KBM-7 (cell line): ENCODE measurements at regions not wholly inside any gene's neighbourhood (a gene's known extent, or its start where the extent isn't known, plus 50 kb on each side); places are given as distances from the start of the nearest gene placed in this dataset.
A peak's percentile ranks its signal among the peaks of the same experiment; 100 is the strongest.

Source experiments
- DNase-seq: peaks from one replicate; pipeline ENCODE4 v3.0.0-alpha.2; 2015
- in situ Hi-C: fragments of 300-500 bp; cut with MboI; formaldehyde crosslinking; loops from 2 replicates; pipeline ENCODE4 v1.14.3; 2020; ENCODE audit warnings: low sequenced_read_pairs, low pct_unique_long_range_greater_than_20kb, mixed read lengths

DNA sequence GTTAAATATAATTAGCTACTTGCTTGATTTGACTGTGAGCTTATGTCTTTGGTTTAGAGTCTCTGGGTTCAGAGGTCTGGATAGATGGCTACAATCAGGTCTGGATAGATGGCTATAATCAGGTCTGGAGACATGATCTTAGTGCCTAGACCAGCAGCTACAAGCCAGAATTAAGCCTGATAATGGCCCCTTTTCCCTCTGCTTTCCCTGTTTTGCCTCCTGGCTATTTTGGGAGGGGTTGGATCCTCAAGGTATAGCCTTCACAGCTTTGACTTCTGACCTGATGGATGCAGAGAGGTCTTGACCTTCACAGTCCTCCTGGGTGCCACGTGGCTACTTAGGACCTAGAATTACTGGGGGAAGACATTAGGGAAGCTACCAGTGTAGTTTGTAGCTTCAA, 877.7 kb downstream of the GALC start:
- in situ Hi-C loops: no loop called here
- DNase-seq: no peak

DNA sequence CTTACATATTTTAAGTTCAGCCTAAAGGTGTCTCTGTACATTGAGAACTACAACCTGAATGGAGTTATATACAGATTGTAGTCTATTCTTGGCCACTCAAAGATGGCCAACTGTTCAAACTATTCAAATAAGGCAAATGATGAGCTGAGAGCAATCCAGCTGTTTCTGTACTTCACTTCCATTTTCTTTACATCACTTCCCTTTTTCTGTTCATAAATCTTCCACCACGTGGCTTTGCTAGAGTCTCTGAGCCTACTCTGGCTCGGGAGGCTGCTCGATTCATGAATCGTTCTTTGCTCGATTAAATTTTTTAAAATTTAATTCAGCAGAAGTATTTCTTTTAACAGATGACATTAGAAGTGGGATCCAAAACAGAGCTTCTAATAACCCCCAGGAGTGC, 879.7 kb downstream of the GALC start:
- peak; percentile 9 for DNase-seq
- in situ Hi-C loops: no loop called here

DNA sequence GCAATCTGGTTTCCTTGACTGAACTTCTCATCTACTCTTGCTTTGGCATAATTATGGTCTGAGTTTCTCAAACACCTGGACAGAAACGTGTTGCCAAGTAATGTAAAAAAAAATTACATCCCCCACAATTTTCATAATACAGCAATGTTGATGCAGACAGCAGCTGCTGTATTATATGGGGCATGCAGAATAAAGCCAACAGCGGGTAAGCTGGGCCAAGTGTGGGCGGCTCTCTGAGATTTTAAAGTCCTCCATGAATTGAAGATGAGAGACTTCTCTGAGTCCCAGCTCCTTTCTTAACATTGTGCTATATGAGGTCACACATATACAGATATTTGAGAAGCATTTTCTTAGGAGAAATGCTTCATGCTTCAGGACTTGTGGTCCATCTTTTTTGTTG, 881.2 kb downstream of the GALC start:
- in situ Hi-C loops: no loop called here
- no peak for DNase-seq

DNA sequence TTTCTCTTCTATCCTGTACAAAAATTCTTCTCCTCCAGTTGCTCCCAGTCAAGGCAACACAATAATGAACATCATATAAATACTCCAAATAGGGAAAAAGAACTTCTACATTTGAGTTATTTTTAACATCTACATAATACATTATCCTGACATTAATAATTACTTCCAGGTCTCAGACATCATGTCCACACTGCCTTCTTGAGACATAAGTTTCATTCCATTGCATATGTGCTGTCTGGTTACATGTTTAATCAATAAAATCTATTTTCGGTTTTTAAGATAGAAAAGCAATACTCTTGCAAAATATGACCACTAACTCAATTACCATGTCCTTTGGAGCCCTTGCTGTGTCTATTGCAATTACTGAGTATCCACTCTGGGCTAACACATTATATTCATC, 881.9 kb downstream of the GALC start:
- DNase-seq: no peak
- in situ Hi-C loops: no loop called here

DNA sequence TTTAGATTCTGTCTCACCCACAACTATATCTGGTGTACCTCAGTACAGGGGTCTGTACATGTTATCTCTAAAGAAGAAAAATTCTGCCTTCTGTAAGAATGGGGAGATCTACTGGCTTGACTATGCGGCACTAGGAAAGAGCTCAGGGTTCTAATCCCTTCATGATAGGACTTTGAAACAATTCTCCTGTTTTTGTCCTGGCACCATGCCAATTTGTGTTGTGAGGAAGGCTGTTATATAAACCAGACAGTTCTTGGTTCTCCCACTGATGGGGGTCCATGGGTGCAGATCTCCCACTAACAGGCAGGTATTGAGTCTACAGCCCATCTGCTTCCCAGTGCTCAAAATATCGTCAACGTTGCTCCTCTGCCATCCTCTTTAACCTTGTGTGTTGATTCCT, 883.7 kb downstream of the GALC start:
- in situ Hi-C loops: no loop called here
- DNase-seq: no peak

- in situ Hi-C loops: no loop called here
Measured at GRCh38 chr14:87108726-87109125, 884.3 kb downstream of the GALC start.

DNA sequence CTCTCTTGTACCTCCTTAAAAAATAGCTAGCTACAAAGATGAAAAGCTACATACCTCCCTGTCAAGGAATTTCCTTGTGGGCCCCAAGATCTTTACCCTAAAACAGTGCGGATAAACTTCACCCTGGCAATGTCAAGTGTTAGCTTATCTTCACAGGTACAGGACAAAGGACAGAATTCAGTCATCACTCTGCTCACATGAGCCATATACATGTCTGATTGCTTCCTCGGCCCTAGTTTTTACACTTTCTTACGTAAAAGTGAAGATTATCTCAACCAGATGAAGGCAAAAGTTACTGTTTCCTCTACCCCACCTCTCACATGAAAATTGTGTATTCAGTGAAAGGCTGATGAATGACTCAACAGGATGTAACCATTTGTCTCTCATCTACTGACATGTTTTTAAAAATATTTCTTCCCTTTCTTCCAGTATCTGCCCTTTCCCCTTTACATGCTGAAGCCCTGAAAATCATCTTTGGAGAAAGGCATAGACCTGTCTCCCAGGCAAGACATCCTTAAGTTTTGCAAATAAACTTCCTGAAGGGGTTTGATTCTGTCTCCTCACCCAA, 890.1 kb downstream of the GALC start:
- DNase-seq: no peak
- in situ Hi-C loops: no loop called here

More at GRCh38 chr14:87108726-87109125, 884.3 kb downstream of the GALC start:
- DNase-seq: no peak

GRCh38 chr14:87097015-87097414, 896.0 kb downstream of the GALC start:
- in situ Hi-C loops: no loop called here
- DNase-seq: no peak

DNA sequence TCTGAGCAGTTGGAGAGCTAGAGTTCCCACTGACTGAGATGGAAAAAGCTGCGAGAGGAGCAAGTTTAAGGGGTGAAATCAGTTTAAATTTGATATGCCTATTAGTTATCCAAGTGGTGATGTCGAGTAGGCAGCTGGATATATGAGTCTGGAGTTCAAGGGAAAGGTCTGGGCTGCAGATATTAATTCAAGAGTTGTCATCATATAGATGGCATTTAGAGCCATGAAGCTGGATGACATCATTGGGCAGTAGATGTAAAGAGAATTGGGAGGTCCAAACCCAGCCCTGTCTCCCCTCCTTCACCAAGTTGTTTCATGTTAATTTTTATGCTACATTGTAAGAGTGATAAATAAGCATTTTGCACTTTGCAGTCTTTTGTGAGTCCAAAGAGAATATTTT, 898.1 kb downstream of the GALC start:
- in situ Hi-C loops: no loop called here
- DNase-seq: no peak

- in situ Hi-C loops: no loop called here
- no peak for DNase-seq
Measured at GRCh38 chr14:87088588-87088987, 904.4 kb downstream of the GALC start.

- DNase-seq: no peak
- in situ Hi-C loops: no loop called here
Measured at GRCh38 chr14:87087881-87088280, 905.1 kb downstream of the GALC start.

- DNase-seq: no peak
- in situ Hi-C loops: no loop called here
Measured at GRCh38 chr14:87084908-87085307, 908.1 kb downstream of the GALC start.

DNA sequence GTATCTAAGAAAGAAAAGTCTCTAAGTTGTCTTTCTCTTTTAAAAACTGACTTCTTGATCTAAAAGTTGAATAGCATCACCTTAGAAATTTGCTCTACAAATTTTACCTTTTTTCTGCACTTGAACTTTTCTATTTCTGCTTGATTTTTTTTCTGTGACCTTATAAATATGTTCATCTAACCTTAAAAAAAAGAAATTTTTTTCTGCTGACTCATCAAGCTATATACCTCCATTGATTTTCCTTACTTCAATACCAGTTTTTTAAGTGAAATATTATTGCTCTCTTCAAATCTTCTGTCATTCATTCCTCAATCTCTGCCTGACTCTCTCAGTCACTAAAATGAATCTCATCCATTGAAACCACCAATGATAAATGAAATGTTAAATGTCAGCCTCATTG, 910.1 kb downstream of the GALC start:
- in situ Hi-C loops: no loop called here
- DNase-seq: no peak

DNA sequence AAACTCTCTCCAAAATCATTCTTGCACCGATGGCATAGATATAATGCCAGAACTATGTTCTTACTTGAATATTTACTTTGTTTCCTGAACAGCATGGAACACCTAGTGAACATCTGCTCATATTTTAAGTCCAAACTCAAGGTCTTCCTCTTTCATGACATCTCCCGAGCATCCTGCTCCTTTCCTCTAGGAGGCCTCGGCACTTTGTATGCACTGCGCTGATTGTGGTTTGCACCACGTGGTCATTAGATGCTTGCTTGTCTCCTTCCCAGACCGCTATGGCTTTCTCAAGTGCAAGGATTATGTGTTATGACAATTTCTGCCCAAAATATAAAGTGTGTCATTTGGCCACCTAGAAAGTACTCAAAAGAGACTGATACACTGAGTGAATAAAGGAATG, 912.0 kb downstream of the GALC start:
- in situ Hi-C loops: no loop called here
- DNase-seq: no peak

DNA sequence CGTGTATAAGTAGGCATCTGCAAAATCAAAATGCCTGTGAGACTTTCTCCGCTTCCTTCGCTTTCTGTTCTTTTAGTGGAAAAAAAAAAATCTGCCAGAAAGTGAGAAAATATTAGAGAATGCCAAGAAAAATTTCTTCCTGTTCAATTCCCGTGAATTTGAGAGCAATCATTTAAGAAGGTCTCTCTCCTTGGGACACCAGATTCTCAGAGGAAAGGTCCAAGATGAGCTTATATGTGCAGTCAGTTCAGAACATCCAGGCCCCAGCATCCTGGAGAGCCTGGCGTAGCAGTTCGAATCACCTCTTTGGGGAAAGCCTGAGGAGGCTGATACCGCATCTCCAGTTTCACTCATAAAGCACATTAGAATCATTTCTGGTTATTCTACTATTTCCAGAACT, 912.8 kb downstream of the GALC start:
- in situ Hi-C loops: no loop called here
- no peak for DNase-seq

- in situ Hi-C loops: no loop called here
- DNase-seq: no peak
Measured at GRCh38 chr14:87079416-87079815, 913.6 kb downstream of the GALC start.

DNA sequence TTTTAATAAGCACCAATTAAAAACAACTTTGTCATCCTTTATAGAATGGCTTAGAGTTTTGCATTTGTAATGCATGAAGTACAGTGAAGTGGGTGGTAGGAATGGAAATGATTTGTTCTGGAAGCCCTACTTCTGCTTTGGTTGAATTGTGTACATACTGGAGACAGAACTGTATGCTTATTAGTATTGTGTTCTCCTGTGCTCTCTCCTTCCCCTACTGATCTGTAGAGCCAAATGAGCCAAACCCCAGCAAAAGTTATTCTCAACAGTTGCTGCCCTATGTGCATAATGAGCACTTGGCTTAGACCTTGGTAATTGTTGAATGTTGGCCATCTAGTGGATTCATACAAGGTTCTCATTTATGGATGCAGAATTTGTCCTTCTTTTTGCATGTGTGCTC, 916.1 kb downstream of the GALC start:
- in situ Hi-C loops: no loop called here
- no peak for DNase-seq

DNA sequence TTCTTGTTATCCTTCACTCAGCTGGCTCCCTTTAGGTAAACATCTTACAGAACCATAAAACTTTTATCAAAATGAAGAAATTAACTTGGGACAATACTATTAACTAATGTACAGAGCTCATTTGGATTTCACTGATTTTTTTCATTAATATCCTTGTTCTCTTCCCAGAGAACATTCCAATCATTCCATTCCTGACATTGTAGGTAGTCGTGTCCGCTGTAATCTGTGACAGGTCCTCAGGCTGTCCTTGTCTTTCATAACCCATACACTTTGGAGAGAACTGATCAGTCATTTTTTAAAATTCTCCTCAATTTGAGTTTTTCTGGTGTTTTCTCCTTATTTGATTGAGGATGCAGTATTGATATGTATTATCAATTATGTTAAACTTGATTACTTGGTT, 916.8 kb downstream of the GALC start:
- in situ Hi-C loops: no loop called here
- no peak for DNase-seq

DNA sequence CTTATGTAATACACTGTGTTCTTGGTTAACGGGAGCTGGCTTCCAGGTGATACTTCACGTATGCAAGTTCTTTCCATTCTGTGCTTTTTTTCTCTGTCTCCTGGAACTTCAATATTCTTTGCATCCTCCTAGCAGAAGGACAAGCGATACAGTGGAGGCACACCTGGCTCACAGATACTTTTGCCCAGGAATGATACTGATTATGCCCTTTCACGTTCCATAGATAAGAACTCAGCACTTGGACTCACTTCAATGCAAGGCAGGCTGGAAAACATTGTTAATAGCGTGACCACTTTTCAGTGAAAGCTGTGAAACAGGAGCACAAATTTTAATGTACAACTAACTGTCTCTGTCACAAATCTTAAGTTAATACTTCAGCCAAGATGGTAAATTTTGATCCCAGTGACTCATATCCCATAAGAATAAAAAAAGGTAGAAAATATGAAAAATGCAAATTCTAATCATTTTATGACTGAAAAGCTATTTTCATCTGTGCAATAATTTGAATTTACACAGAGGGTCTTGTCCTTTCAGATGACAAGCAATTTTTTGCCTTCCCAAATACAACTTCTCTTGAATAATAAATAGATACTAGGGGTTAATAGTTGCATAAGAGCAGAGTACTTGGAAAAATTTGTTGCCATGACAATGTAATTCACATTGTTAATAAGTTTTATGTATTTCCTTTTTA, 919.0 kb downstream of the GALC start:
- in situ Hi-C loops: no loop called here
- no peak for DNase-seq

DNA sequence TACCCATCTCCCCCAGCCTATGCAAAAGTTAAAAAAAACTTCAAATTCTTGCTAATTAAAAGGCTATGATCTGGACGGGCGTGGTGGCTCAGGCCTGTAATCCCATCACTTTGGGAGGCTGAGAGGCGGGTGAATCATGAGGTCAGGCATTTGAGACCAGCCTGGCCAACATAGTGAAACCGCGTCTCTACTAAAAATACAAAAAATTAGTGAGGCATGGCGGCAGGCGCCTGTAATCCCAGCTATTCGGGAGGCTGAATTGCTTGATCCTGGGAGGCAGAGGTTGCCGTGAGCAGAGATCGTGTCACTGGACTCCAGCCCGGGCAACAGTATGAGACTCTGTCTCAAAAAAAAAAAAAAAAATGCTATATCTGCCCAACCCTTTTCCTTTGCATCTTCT, 925.4 kb downstream of the GALC start:
- no peak for DNase-seq
- in situ Hi-C loops: no loop called here

- in situ Hi-C loops: no loop called here
- no peak for DNase-seq
Measured at GRCh38 chr14:87067061-87067460, 925.9 kb downstream of the GALC start.
